ENCODE measurements at regions not wholly inside any gene's neighbourhood (a gene's known extent, or its start where the extent isn't known, plus 50 kb on each side); places are given as distances from the start of the nearest gene placed in this dataset.

GRCh38 chr21:17436626-17437111 is 76.2 kb upstream of the CXADR start:
- no peak for TF ChIP-seq CTCF (conservative IDR thresholded peaks at IDR 0.05; ENCODE audit: low read depth in 2 of 2)
- TF ChIP-seq POLR2AphosphoS5 (IDR thresholded peaks at IDR 0.05; ENCODE audit: low read depth): no peak
- TF ChIP-seq EZH2 (IDR thresholded peaks at IDR 0.05; ENCODE audit: low read depth, unreplicated experiment): no peak
- TF ChIP-seq NANOG (IDR thresholded peaks at IDR 0.05; ENCODE audit: borderline replicate concordance): no peak
- TF ChIP-seq, protein P1, sequence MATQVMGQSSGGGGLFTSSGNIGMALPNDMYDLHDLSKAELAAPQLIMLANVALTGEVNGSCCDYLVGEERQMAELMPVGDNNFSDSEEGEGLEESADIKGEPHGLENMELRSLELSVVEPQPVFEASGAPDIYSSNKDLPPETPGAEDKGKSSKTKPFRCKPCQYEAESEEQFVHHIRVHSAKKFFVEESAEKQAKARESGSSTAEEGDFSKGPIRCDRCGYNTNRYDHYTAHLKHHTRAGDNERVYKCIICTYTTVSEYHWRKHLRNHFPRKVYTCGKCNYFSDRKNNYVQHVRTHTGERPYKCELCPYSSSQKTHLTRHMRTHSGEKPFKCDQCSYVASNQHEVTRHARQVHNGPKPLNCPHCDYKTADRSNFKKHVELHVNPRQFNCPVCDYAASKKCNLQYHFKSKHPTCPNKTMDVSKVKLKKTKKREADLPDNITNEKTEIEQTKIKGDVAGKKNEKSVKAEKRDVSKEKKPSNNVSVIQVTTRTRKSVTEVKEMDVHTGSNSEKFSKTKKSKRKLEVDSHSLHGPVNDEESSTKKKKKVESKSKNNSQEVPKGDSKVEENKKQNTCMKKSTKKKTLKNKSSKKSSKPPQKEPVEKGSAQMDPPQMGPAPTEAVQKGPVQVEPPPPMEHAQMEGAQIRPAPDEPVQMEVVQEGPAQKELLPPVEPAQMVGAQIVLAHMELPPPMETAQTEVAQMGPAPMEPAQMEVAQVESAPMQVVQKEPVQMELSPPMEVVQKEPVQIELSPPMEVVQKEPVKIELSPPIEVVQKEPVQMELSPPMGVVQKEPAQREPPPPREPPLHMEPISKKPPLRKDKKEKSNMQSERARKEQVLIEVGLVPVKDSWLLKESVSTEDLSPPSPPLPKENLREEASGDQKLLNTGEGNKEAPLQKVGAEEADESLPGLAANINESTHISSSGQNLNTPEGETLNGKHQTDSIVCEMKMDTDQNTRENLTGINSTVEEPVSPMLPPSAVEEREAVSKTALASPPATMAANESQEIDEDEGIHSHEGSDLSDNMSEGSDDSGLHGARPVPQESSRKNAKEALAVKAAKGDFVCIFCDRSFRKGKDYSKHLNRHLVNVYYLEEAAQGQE (IDR thresholded peaks at IDR 0.05; ENCODE audit: unreplicated experiment): no peak
- TF ChIP-seq ZNF462 (CRISPR knock-in tag; IDR thresholded peaks at IDR 0.05): no peak
- TF ChIP-seq EZH2phosphoT487 (IDR thresholded peaks at IDR 0.05; ENCODE audit: unreplicated experiment): no peak
- no peak for TF ChIP-seq JUNB (IDR thresholded peaks at IDR 0.05; ENCODE audit: unreplicated experiment)
- TF ChIP-seq ZNF114 (CRISPR knock-in tag; IDR thresholded peaks at IDR 0.05): no peak
- no peak for TF ChIP-seq STAT1 (IDR thresholded peaks at IDR 0.05; ENCODE audit: unreplicated experiment)
- TF ChIP-seq, protein P2, sequence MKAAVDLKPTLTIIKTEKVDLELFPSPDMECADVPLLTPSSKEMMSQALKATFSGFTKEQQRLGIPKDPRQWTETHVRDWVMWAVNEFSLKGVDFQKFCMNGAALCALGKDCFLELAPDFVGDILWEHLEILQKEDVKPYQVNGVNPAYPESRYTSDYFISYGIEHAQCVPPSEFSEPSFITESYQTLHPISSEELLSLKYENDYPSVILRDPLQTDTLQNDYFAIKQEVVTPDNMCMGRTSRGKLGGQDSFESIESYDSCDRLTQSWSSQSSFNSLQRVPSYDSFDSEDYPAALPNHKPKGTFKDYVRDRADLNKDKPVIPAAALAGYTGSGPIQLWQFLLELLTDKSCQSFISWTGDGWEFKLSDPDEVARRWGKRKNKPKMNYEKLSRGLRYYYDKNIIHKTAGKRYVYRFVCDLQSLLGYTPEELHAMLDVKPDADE (IDR thresholded peaks at IDR 0.05): no peak
- no peak for TF ChIP-seq CREB1 (CRISPR knock-in tag; IDR thresholded peaks at IDR 0.05; ENCODE audit: low read depth)

Data from GM23338 (cell line).